ENCODE measurements at regions not wholly inside any gene's neighbourhood (a gene's known extent, or its start where the extent isn't known, plus 50 kb on each side); places are given as distances from the start of the nearest gene placed in this dataset.

- WGBS, 2 experiments (ENCODE audit: low coverage in 1 of 2, low lambda C conversion rate in 2 of 2, missing lambda C conversion rate in 2 of 2), result 63 to 66% methylated on average over 7 of the region's 7 CpGs
- Histone ChIP-seq H3K4me3 (no peak overlapping the region), H3K36me3 (ENCODE audit: low read depth) (no peaks in the 10 kb centered on the region), H3K79me2 (ENCODE audit: insufficient read depth) (no peaks in the 10 kb centered on the region), H3K9ac (no peak overlapping the region), H3K9me3 (ENCODE audit: low read depth) (no peaks in the 10 kb centered on the region), H3K4me1 (ENCODE audit: insufficient read depth) (no peaks in the 10 kb centered on the region), H3F3A (ENCODE audit: insufficient read depth) (no peaks in the 10 kb centered on the region), H3K27me3 (replicated peaks; ENCODE audit: insufficient read depth) (peaks cover 57% of the 10 kb centered on the region), H3K4me2 (ENCODE audit: unreplicated experiment) (no peak overlapping the region), H3K9me2 (ENCODE audit: insufficient read depth) (no peaks in the 10 kb centered on the region), H2AFZ (no peak overlapping the region), H3K27ac (no peak overlapping the region), H4K20me1 (ENCODE audit: insufficient read depth) (no peaks in the 10 kb centered on the region)
- no peak for DNase-seq
- in situ Hi-C loops (cut with MboI), result no loop called here
- TF ChIP-seq EZH2 (IDR thresholded peaks at IDR 0.05; ENCODE audit: insufficient read depth, poor library complexity, severe bottlenecking) (no peak), EZH2phosphoT487 (IDR thresholded peaks at IDR 0.05; ENCODE audit: insufficient read depth, low read depth) (no peak)
These were observed 267.7 kb upstream of the FOXQ1 start for GRCh38 chr6:1044040-1044836.

GRCh38 chr6:1043458-1043836 is 268.5 kb upstream of the FOXQ1 start:
- no peak for TF ChIP-seq EZH2phosphoT487 (IDR thresholded peaks at IDR 0.05; ENCODE audit: insufficient read depth, low read depth)
- no peak for TF ChIP-seq EZH2 (IDR thresholded peaks at IDR 0.05; ENCODE audit: insufficient read depth, poor library complexity, severe bottlenecking)
- WGBS, 2 experiments (ENCODE audit: low coverage in 1 of 2, low lambda C conversion rate in 2 of 2, missing lambda C conversion rate in 2 of 2), result 5 to 6% methylated on average over 8 of the region's 8 CpGs
- H3K9ac ChIP-seq, result no peak overlapping the region
- H3K9me2 ChIP-seq (ENCODE audit: insufficient read depth), result no peaks in the 10 kb centered on the region
- in situ Hi-C loops (cut with MboI), result no loop called here
- H3K27ac ChIP-seq, result no peak overlapping the region
- no peak overlapping the region for H3K4me2 ChIP-seq (ENCODE audit: unreplicated experiment)
- no peaks in the 10 kb centered on the region for H3K79me2 ChIP-seq (ENCODE audit: insufficient read depth)
- no peaks in the 10 kb centered on the region for H3F3A ChIP-seq (ENCODE audit: insufficient read depth)
- peaks cover 62% of the 10 kb centered on the region for H3K27me3 ChIP-seq (replicated peaks; ENCODE audit: insufficient read depth)
- no peaks in the 10 kb centered on the region for H3K36me3 ChIP-seq (ENCODE audit: low read depth)
- H2AFZ ChIP-seq, result no peak overlapping the region
- H3K9me3 ChIP-seq (ENCODE audit: low read depth), result no peaks in the 10 kb centered on the region
- peak; percentile 33 for DNase-seq
- no peaks in the 10 kb centered on the region for H3K4me1 ChIP-seq (ENCODE audit: insufficient read depth)
- H3K4me3 ChIP-seq, result no peak overlapping the region
- no peaks in the 10 kb centered on the region for H4K20me1 ChIP-seq (ENCODE audit: insufficient read depth)

GRCh38 chr6:1042583-1043457 is 269.1 kb upstream of the FOXQ1 start:
- no peaks in the 10 kb centered on the region for H3F3A ChIP-seq (ENCODE audit: insufficient read depth)
- H3K9me3 ChIP-seq (ENCODE audit: low read depth), result no peaks in the 10 kb centered on the region
- H3K4me1 ChIP-seq (ENCODE audit: insufficient read depth), result no peaks in the 10 kb centered on the region
- no peaks in the 10 kb centered on the region for H4K20me1 ChIP-seq (ENCODE audit: insufficient read depth)
- peaks cover 64% of the 10 kb centered on the region for H3K27me3 ChIP-seq (replicated peaks; ENCODE audit: insufficient read depth)
- 64 to 67% methylated on average over 15 of the region's 15 CpGs for WGBS, 2 experiments (ENCODE audit: low coverage in 1 of 2, low lambda C conversion rate in 2 of 2, missing lambda C conversion rate in 2 of 2)
- DNase-seq, result no peak
- no peaks in the 10 kb centered on the region for H3K9me2 ChIP-seq (ENCODE audit: insufficient read depth)
- H3K9ac ChIP-seq, result no peak overlapping the region
- H2AFZ ChIP-seq, result no peak overlapping the region
- TF ChIP-seq EZH2phosphoT487 (IDR thresholded peaks at IDR 0.05; ENCODE audit: insufficient read depth, low read depth) (no peak), EZH2 (IDR thresholded peaks at IDR 0.05; ENCODE audit: insufficient read depth, poor library complexity, severe bottlenecking) (no peak)
- H3K79me2 ChIP-seq (ENCODE audit: insufficient read depth), result no peaks in the 10 kb centered on the region
- in situ Hi-C loops (cut with MboI), result no loop called here
- no peak overlapping the region for H3K4me3 ChIP-seq
- no peak overlapping the region for H3K27ac ChIP-seq
- H3K4me2 ChIP-seq (ENCODE audit: unreplicated experiment), result no peak overlapping the region
- H3K36me3 ChIP-seq (ENCODE audit: low read depth), result no peaks in the 10 kb centered on the region

GRCh38 chr6:1040393-1040792 is 271.5 kb upstream of the FOXQ1 start:
- no peaks in the 10 kb centered on the region for H3K79me2 ChIP-seq (ENCODE audit: insufficient read depth)
- H3K4me3 ChIP-seq, result no peak overlapping the region
- H3K9ac ChIP-seq, result no peak overlapping the region
- H3K4me2 ChIP-seq (ENCODE audit: unreplicated experiment), result no peak overlapping the region
- H3K27me3 ChIP-seq (replicated peaks; ENCODE audit: insufficient read depth), result peaks cover 70% of the 10 kb centered on the region
- in situ Hi-C loops (cut with MboI), result no loop called here
- H3F3A ChIP-seq (ENCODE audit: insufficient read depth), result no peaks in the 10 kb centered on the region
- WGBS, 2 experiments (ENCODE audit: low coverage in 1 of 2, low lambda C conversion rate in 2 of 2, missing lambda C conversion rate in 2 of 2), result 67 to 74% methylated on average over 12 of the region's 12 CpGs
- no peaks in the 10 kb centered on the region for H3K9me2 ChIP-seq (ENCODE audit: insufficient read depth)
- H3K27ac ChIP-seq, result no peak overlapping the region
- H3K36me3 ChIP-seq (ENCODE audit: low read depth), result no peaks in the 10 kb centered on the region
- H2AFZ ChIP-seq, result no peak overlapping the region
- H3K9me3 ChIP-seq (ENCODE audit: low read depth), result no peaks in the 10 kb centered on the region
- no peaks in the 10 kb centered on the region for H4K20me1 ChIP-seq (ENCODE audit: insufficient read depth)
- no peaks in the 10 kb centered on the region for H3K4me1 ChIP-seq (ENCODE audit: insufficient read depth)
- no peak for DNase-seq
- TF ChIP-seq EZH2phosphoT487 (IDR thresholded peaks at IDR 0.05; ENCODE audit: insufficient read depth, low read depth) (no peak), EZH2 (IDR thresholded peaks at IDR 0.05; ENCODE audit: insufficient read depth, poor library complexity, severe bottlenecking) (no peak)

All from GM23248 (cell line).